IMR-90 (cell line): ENCODE measurements at regions not wholly inside any gene's neighbourhood (a gene's known extent, or its start where the extent isn't known, plus 50 kb on each side); places are given as distances from the start of the nearest gene placed in this dataset.

Source experiments
- ATAC-seq: fragments of 200-7000 bp; cut with Tn5 transposase; 2 replicates; pipeline ENCODE4 v1.9.1; 2020; ENCODE audit warnings: low read depth, mild to moderate bottlenecking, moderate library complexity
- BruUV-seq: library from RNA; stranded (reverse); fragments of 400-500 nt; replicated peaks from 2 replicates; lab custom pipeline; 2021; lab: Mats Ljungman, UMichigan
- CTCF ChIA-PET: fragments of 300-600 bp; formaldehyde crosslinking; extraction: SDS; loops from one replicate; lab custom pipeline; 2021; ENCODE audit warnings: antibody characterized with exemption; lab: Yijun Ruan, JAX
- POLR2A ChIA-PET: fragments of 300-600 bp; sonication (Branson Sonifier 250); formaldehyde crosslinking; loops from one replicate; lab custom pipeline; 2022; ENCODE audit warnings: antibody characterized with exemption; ENCODE audit not compliant: unreplicated experiment; lab: Charles Lee
- DNase-seq: peaks from one replicate; pipeline ENCODE4 v3.0.0; 2013
- H2AFZ ChIP-seq: replicated peaks from 2 replicates; pipeline ENCODE3; 2013; ENCODE audit warnings: low read length, mild to moderate bottlenecking; ENCODE audit not compliant: poor library complexity
- H2AK5ac ChIP-seq: 2 replicates; pipeline ENCODE4 v1.6.1; 2013; ENCODE audit warnings: low read depth, low read length, inconsistent platforms
- H2AK9ac ChIP-seq: replicated peaks from 2 replicates; pipeline ENCODE3; 2013; ENCODE audit warnings: mild to moderate bottlenecking, low read depth, low read length, moderate library complexity; ENCODE audit not compliant: poor library complexity
- H2BK120ac ChIP-seq: 2 replicates; pipeline ENCODE4 v1.6.1; 2013; ENCODE audit warnings: low read depth, low read length, inconsistent platforms
- H2BK15ac ChIP-seq: 3 replicates; pipeline ENCODE4 v1.6.1; 2013; ENCODE audit warnings: low read depth, low read length, inconsistent platforms
- H2BK20ac ChIP-seq: 2 replicates; pipeline ENCODE4 v1.6.1; 2013; ENCODE audit warnings: low read depth, mild to moderate bottlenecking, inconsistent platforms, low read length, moderate library complexity
- H2BK5ac ChIP-seq: 2 replicates; pipeline ENCODE4 v1.6.1; 2013; ENCODE audit warnings: mild to moderate bottlenecking, low read depth, low read length, inconsistent platforms; ENCODE audit not compliant: poor library complexity, severe bottlenecking
- H3K14ac ChIP-seq: replicated peaks from 2 replicates; pipeline ENCODE4 v1.6.1; 2013; ENCODE audit warnings: low read depth, low read length, inconsistent platforms
- H3K18ac ChIP-seq: 2 replicates; pipeline ENCODE4 v1.6.1; 2013; ENCODE audit warnings: low read depth, low read length, control low read depth
- H3K23ac ChIP-seq: 2 replicates; pipeline ENCODE4 v1.6.1; 2013; ENCODE audit warnings: low read depth, low read length, inconsistent platforms
- H3K27ac ChIP-seq: 2 replicates; pipeline ENCODE4 v1.5.1; 2013; ENCODE audit warnings: mild to moderate bottlenecking, control low read depth, low read length; ENCODE audit not compliant: insufficient read depth
- H3K27me3 ChIP-seq: 2 replicates; pipeline ENCODE4 v1.6.1; 2013; ENCODE audit warnings: low read length; ENCODE audit not compliant: control insufficient read depth, insufficient read depth
- H3K36me3 ChIP-seq: 2 replicates; pipeline ENCODE4 v1.6.1; 2013; ENCODE audit warnings: low read length, mixed read lengths; ENCODE audit not compliant: control insufficient read depth, insufficient read depth
- H3K4ac ChIP-seq: 2 replicates; pipeline ENCODE4 v1.6.1; 2013; ENCODE audit warnings: low read depth, low read length, inconsistent platforms
- H3K4me1 ChIP-seq: 2 replicates; pipeline ENCODE4 v1.6.1; 2013; ENCODE audit warnings: low read length, mixed read lengths; ENCODE audit not compliant: control insufficient read depth, insufficient read depth
- H3K4me2 ChIP-seq: 2 replicates; pipeline ENCODE4 v1.6.1; 2013; ENCODE audit warnings: low read depth, mild to moderate bottlenecking, control low read depth, low read length, moderate library complexity
- H3K4me3 ChIP-seq: 2 replicates; pipeline ENCODE4 v1.5.1; 2013; ENCODE audit warnings: low read depth, mild to moderate bottlenecking, control low read depth, low read length, moderate library complexity; ENCODE audit not compliant: insufficient read depth
- H3K56ac ChIP-seq: 2 replicates; pipeline ENCODE4 v1.6.1; 2013; ENCODE audit warnings: low read length, inconsistent platforms; ENCODE audit not compliant: insufficient read depth; ENCODE audit errors: extremely low read depth
- H3K79me1 ChIP-seq, 2 experiments: 2 replicates each; pipeline ENCODE4 v1.6.1; 2013; ENCODE audit warnings: low read length in 2 of 2, inconsistent platforms in 1 of 2, low read depth in 1 of 2
- H3K9ac ChIP-seq: 2 replicates; pipeline ENCODE4 v1.6.1; 2013; ENCODE audit warnings: low read depth, low read length, control low read depth
- H3K9me1 ChIP-seq: 2 replicates; pipeline ENCODE4 v1.6.1; 2013; ENCODE audit warnings: low read length, inconsistent platforms; ENCODE audit not compliant: insufficient read depth
- H3K9me3 ChIP-seq: 2 replicates; pipeline ENCODE4 v1.6.1; 2013; ENCODE audit warnings: low read length; ENCODE audit not compliant: control insufficient read depth, insufficient read depth
- H4K20me1 ChIP-seq: 2 replicates; pipeline ENCODE4 v1.6.1; 2013; ENCODE audit warnings: low read length, inconsistent platforms; ENCODE audit not compliant: insufficient read depth
- H4K5ac ChIP-seq: 2 replicates; pipeline ENCODE4 v1.6.1; 2013; ENCODE audit warnings: mild to moderate bottlenecking, low read depth, low read length, control low read depth
- H4K8ac ChIP-seq, 2 experiments: 2 replicates each; pipeline ENCODE4 v1.6.1; 2013; ENCODE audit warnings: low read depth in 2 of 2, low read length in 2 of 2, control low read depth in 1 of 2, inconsistent platforms in 1 of 2
- H4K91ac ChIP-seq: 2 replicates; pipeline ENCODE4 v1.6.1; 2013; ENCODE audit warnings: low read depth, low read length, inconsistent platforms; ENCODE audit not compliant: insufficient read depth
- CEBPB ChIP-seq: IDR thresholded peaks from 2 replicates; pipeline ENCODE4 v1.6.1; 2012; ENCODE audit warnings: low read depth, low read length, improper control_type of control experiment
- CHD1 ChIP-seq: IDR thresholded peaks from 2 replicates; pipeline ENCODE4 v1.6.1; 2012; ENCODE audit warnings: low read depth, low read length, improper control_type of control experiment
- ELK1 ChIP-seq: fragments of 150-350 bp; IDR thresholded peaks from 2 replicates; pipeline ENCODE4 v1.6.1; 2016; ENCODE audit warnings: low read depth, mild to moderate bottlenecking, low read length, moderate library complexity, borderline replicate concordance
- FOS ChIP-seq: fragments of 150-350 bp; IDR thresholded peaks from 2 replicates; pipeline ENCODE4 v1.6.1; 2016; ENCODE audit warnings: low read depth, low read length
- MAFK ChIP-seq: IDR thresholded peaks from 2 replicates; pipeline ENCODE4 v1.6.1; 2012; ENCODE audit warnings: low read depth, low read length, improper control_type of control experiment
- MAZ ChIP-seq: IDR thresholded peaks from 2 replicates; pipeline ENCODE4 v1.6.1; 2012; ENCODE audit warnings: low read depth, mild to moderate bottlenecking, low read length, improper control_type of control experiment, moderate library complexity, borderline replicate concordance
- MXI1 ChIP-seq: IDR thresholded peaks from 2 replicates; pipeline ENCODE4 v1.6.1; 2012; ENCODE audit warnings: low read depth, mild to moderate bottlenecking, low read length, moderate library complexity, borderline replicate concordance
- NFE2L2 ChIP-seq: fragments of 150-350 bp; IDR thresholded peaks from 2 replicates; pipeline ENCODE4 v1.6.1; 2016; ENCODE audit warnings: low read depth, mild to moderate bottlenecking, low read length
- POLR2A ChIP-seq: IDR thresholded peaks from 2 replicates; pipeline ENCODE4 v1.6.1; 2012; ENCODE audit warnings: mild to moderate bottlenecking, low read depth, low read length
- RAD21 ChIP-seq: IDR thresholded peaks from 2 replicates; pipeline ENCODE4 v1.6.1; 2012; ENCODE audit warnings: low read length, improper control_type of control experiment
- RCOR1 ChIP-seq: IDR thresholded peaks from 2 replicates; pipeline ENCODE4 v1.6.1; 2012; ENCODE audit warnings: mild to moderate bottlenecking, low read length, improper control_type of control experiment; ENCODE audit not compliant: insufficient replicate concordance
- SMC3 ChIP-seq: fragments of 150-350 bp; IDR thresholded peaks from 2 replicates; pipeline ENCODE4 v1.6.1; 2016; ENCODE audit warnings: low read depth, mild to moderate bottlenecking, antibody characterized with exemption, low read length, moderate library complexity
- USF2 ChIP-seq: fragments of 150-350 bp; IDR thresholded peaks from 2 replicates; pipeline ENCODE4 v1.6.1; 2017; ENCODE audit warnings: mild to moderate bottlenecking, antibody characterized with exemption, low read length, low read depth
- WGBS, 2 experiments: methylation state at CpG; one replicate each; pipeline versions ENCODE4 v1.1.5 to v1.1.7; 2013; ENCODE audit warnings: missing lambda C conversion rate in 2 of 2; ENCODE audit not compliant: insufficient read length in 1 of 2; ENCODE audit errors: extremely low coverage in 2 of 2; 5-methylcytosine and 5-hydroxymethylcytosine counted together
- dilution Hi-C: fragments of 300-500 bp; cut with HindIII; formaldehyde crosslinking; loops from one replicate; pipeline ENCODE4 v1.14.3; 2018; ENCODE audit warnings: low sequenced_read_pairs; ENCODE audit not compliant: unreplicated experiment
- in situ Hi-C: fragments of 300-500 bp; cut with MboI; formaldehyde crosslinking; loops from 3 replicates; pipeline ENCODE4 v1.14.3; 2019; ENCODE audit warnings: low sequenced_read_pairs, inconsistent platforms, mixed read lengths
- intact Hi-C: fragments of 100-400 bp; cut with micrococcal nuclease; formaldehyde crosslinking; loops from 2 replicates; pipeline ENCODE4 v1.10.0; 2022

GRCh38 chr3:103203441-103203840 is 768.6 kb downstream of the ZPLD1 start:
- in situ Hi-C loops: no loop called here
- no peak overlapping the region for H4K91ac ChIP-seq
- intact Hi-C loops: no loop called here

More at GRCh38 chr3:103203441-103203840, 768.6 kb downstream of the ZPLD1 start:
- Histone ChIP-seq H2AK9ac (no peak overlapping the region), H4K20me1 (no peaks in the 10 kb centered on the region), H4K8ac (no peak overlapping the region), H3K9me1 (no peaks in the 10 kb centered on the region), H3K9me3 (0 out of 2 replicates have a peak, but pooled peaks cover 1% of the 10 kb centered on the region), H2BK20ac (no peak overlapping the region), H2BK15ac (no peak overlapping the region), H3K4ac (no peak overlapping the region), H2AK5ac (no peak overlapping the region), H2BK120ac (no peak overlapping the region), H3K79me1 (no peaks in the 10 kb centered on the region), H3K4me3 (no peak overlapping the region), H3K4me1 (no peaks in the 10 kb centered on the region), H3K14ac (no peak overlapping the region), H3K27ac (no peak overlapping the region), H3K9ac (no peak overlapping the region), H3K27me3 (no peaks in the 10 kb centered on the region), H3K4me2 (no peak overlapping the region), H4K5ac (no peak overlapping the region), H3K23ac (no peak overlapping the region), H3K56ac (no peak overlapping the region), H2BK5ac (no peak overlapping the region), H3K18ac (no peak overlapping the region), H3K36me3 (no peaks in the 10 kb centered on the region), H2AFZ (no peak overlapping the region)
- WGBS, 2 experiments: no CpG with 5 or more reads among the region's 4 CpGs
- ATAC-seq: no peak
- BruUV-seq: no TSS peak
- POLR2A ChIA-PET: no interaction called here
- DNase-seq: no peak
- CTCF ChIA-PET: no interaction called here
- TF ChIP-seq MAFK (no peak), MXI1 (no peak), RCOR1 (no peak), CEBPB (no peak), SMC3 (no peak), POLR2A (no peak), USF2 (no peak), MAZ (no peak), NFE2L2 (no peak), FOS (no peak), RAD21 (no peak), CHD1 (no peak), ELK1 (no peak)
- dilution Hi-C loops: no loop called here
